ENCODE measurements at regions not wholly inside any gene's neighbourhood (a gene's known extent, or its start where the extent isn't known, plus 50 kb on each side); places are given as distances from the start of the nearest gene placed in this dataset.
"Not testable (repeated sequence)": the region's sequence is repeated elsewhere in the genome, so short reads cannot be mapped to it uniquely, and the experiment has no call there.

GRCh38 chr13:37177125-37177524 is 71.7 kb upstream of the CSNK1A1L start:
- Mint-ChIP-seq H3K4me1 (ENCODE audit: insufficient read depth, unreplicated experiment) (peaks cover 21% of the 10 kb centered on the region), H3K4me3 (ENCODE audit: unreplicated experiment) (no peak overlapping the region), H3K36me3 (ENCODE audit: insufficient read depth, unreplicated experiment) (no peaks in the 10 kb centered on the region), H3K9me3 (ENCODE audit: unreplicated experiment) (peaks cover 7% of the 10 kb centered on the region), H3K27me3 (ENCODE audit: insufficient read depth, unreplicated experiment) (no peaks in the 10 kb centered on the region), H3K27ac (ENCODE audit: low read depth, unreplicated experiment) (no peak overlapping the region)
- ChIA-PET CTCF (no interaction called here), POLR2A (interaction anchor here (0.9 kb wide), 1 partner anchor 320 kb away, joined by 3 read pairs; no protein-coding TSS in a partner anchor)
- DNase-seq (ENCODE audit: unreplicated experiment): no peak
- no TSS peak for BruUV-seq (replicated peaks)
- intact Hi-C loops (cut with micrococcal nuclease): no loop called here
- no peak for TF ChIP-seq CTCF (IDR thresholded peaks at IDR 0.05; ENCODE audit: unreplicated experiment)

DNA sequence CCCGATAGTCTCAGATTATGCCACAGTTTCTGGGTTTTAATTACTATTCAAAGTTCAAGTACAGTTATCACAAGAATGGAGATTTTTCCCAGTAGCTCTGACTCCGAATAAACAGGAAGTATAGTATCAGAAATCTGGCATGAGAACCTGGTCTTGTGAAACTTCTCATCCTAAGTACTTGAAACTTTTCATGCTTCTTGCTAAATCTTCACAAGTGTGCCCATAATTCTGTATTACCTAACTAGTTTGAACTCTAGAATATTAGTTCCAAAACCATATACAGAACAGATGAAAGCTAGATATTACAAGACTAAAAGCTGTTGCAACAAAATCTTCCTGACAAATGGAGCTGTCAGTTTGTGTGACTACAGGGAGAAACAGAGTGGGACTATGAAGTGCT is 70.5 kb upstream of the CSNK1A1L start:
- peak overlapping the region; percentile 57 for H3K27ac Mint-ChIP-seq (ENCODE audit: low read depth, unreplicated experiment)
- peaks cover 7% of the 10 kb centered on the region for H3K9me3 Mint-ChIP-seq (ENCODE audit: unreplicated experiment)
- ChIA-PET POLR2A (interaction anchor here (0.8 to 1.2 kb wide), 3 partner anchors 9 to 321 kb away, joined by 3 to 4 read pairs (median 3); no protein-coding TSS in a partner anchor), CTCF (no interaction called here)
- no peak overlapping the region for H3K4me3 Mint-ChIP-seq (ENCODE audit: unreplicated experiment)
- H3K36me3 Mint-ChIP-seq (ENCODE audit: insufficient read depth, unreplicated experiment): no peaks in the 10 kb centered on the region
- intact Hi-C loops (cut with micrococcal nuclease): no loop called here
- DNase-seq (ENCODE audit: unreplicated experiment): peak; percentile 89
- BruUV-seq (replicated peaks): no TSS peak
- TF ChIP-seq CTCF (IDR thresholded peaks at IDR 0.05; ENCODE audit: unreplicated experiment): no peak
- no peaks in the 10 kb centered on the region for H3K27me3 Mint-ChIP-seq (ENCODE audit: insufficient read depth, unreplicated experiment)
- H3K4me1 Mint-ChIP-seq (ENCODE audit: insufficient read depth, unreplicated experiment): peaks cover 21% of the 10 kb centered on the region

- POLR2A ChIA-PET: interaction anchor here (0.6 kb wide), 1 partner anchor 425 kb away, joined by 3 read pairs; the partner anchor contains the start of gene POSTN
- Mint-ChIP-seq H3K4me3 (ENCODE audit: unreplicated experiment) (no peak overlapping the region), H3K9me3 (ENCODE audit: unreplicated experiment) (peaks cover 7% of the 10 kb centered on the region), H3K27ac (ENCODE audit: low read depth, unreplicated experiment) (no peak overlapping the region), H3K27me3 (ENCODE audit: insufficient read depth, unreplicated experiment) (no peaks in the 10 kb centered on the region), H3K4me1 (ENCODE audit: insufficient read depth, unreplicated experiment) (peaks cover 21% of the 10 kb centered on the region), H3K36me3 (ENCODE audit: insufficient read depth, unreplicated experiment) (no peaks in the 10 kb centered on the region)
- CTCF ChIA-PET: no interaction called here
- no peak for DNase-seq (ENCODE audit: unreplicated experiment)
- no peak for TF ChIP-seq CTCF (IDR thresholded peaks at IDR 0.05; ENCODE audit: unreplicated experiment)
- intact Hi-C loops (cut with micrococcal nuclease): no loop called here
- BruUV-seq (replicated peaks): no TSS peak
These were observed 67.8 kb upstream of the CSNK1A1L start for GRCh38 chr13:37173214-37173613.

GRCh38 chr13:37172226-37172625 is 66.8 kb upstream of the CSNK1A1L start:
- H3K27ac Mint-ChIP-seq (ENCODE audit: low read depth, unreplicated experiment); CTCF ChIA-PET; DNase-seq (ENCODE audit: unreplicated experiment); H3K4me3 Mint-ChIP-seq (ENCODE audit: unreplicated experiment); BruUV-seq (replicated peaks); H3K36me3 Mint-ChIP-seq (ENCODE audit: insufficient read depth, unreplicated experiment); intact Hi-C loops (cut with micrococcal nuclease); H3K27me3 Mint-ChIP-seq (ENCODE audit: insufficient read depth, unreplicated experiment); H3K9me3 Mint-ChIP-seq (ENCODE audit: unreplicated experiment): not testable (repeated sequence)
- POLR2A ChIA-PET: interaction anchor here (0.6 kb wide), 1 partner anchor 426 kb away, joined by 3 read pairs; the partner anchor contains the start of gene POSTN
- H3K4me1 Mint-ChIP-seq (ENCODE audit: insufficient read depth, unreplicated experiment): peaks cover 21% of the 10 kb centered on the region

DNA sequence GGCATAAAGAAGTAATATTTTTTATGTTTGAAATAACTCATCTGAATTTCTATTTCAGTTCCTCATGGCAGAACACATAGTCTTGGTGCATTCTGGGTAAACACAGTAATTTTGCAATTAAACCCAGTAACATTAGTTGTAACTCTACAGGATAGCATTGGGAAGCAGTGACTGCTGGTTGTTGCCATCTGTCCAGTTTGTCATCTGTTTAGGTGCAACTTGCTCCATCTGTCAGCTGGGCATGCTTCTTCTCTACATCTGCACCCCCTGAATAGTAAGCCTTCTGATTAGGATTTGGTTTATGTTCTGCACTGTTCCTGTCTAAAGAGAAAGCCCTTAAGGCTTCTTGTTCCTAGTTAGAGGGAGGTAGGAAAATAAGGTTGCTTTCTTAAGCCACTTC is 63.5 kb upstream of the CSNK1A1L start:
- no peak for TF ChIP-seq CTCF (IDR thresholded peaks at IDR 0.05; ENCODE audit: unreplicated experiment)
- peaks cover 5% of the 10 kb centered on the region for H3K4me1 Mint-ChIP-seq (ENCODE audit: insufficient read depth, unreplicated experiment)
- BruUV-seq (replicated peaks): no TSS peak
- H3K27ac Mint-ChIP-seq (ENCODE audit: low read depth, unreplicated experiment): no peak overlapping the region
- DNase-seq (ENCODE audit: unreplicated experiment): no peak
- intact Hi-C loops (cut with micrococcal nuclease): no loop called here
- no peak overlapping the region for H3K4me3 Mint-ChIP-seq (ENCODE audit: unreplicated experiment)
- no peaks in the 10 kb centered on the region for H3K36me3 Mint-ChIP-seq (ENCODE audit: insufficient read depth, unreplicated experiment)
- no peaks in the 10 kb centered on the region for H3K9me3 Mint-ChIP-seq (ENCODE audit: unreplicated experiment)
- ChIA-PET POLR2A (no interaction called here), CTCF (no interaction called here)
- H3K27me3 Mint-ChIP-seq (ENCODE audit: insufficient read depth, unreplicated experiment): no peaks in the 10 kb centered on the region

Measured in MCF 10A (cell line).